Fibroblast of lung (primary cell): ENCODE measurements at regions not wholly inside any gene's neighbourhood (a gene's known extent, or its start where the extent isn't known, plus 50 kb on each side); places are given as distances from the start of the nearest gene placed in this dataset.

Source experiments
- DNase-seq, 2 donors: peaks; one replicate each; pipeline versions ENCODE4 v3.0.0 to v3.0.0-alpha.2; 2010; ENCODE audit warnings: low read depth in 2 of 2
- H2AFZ ChIP-seq: 2 replicates; pipeline ENCODE4 v1.5.1; 2012; ENCODE audit warnings: low read length, control low read depth, inconsistent platforms
- H3K27ac ChIP-seq: 2 replicates; pipeline ENCODE4 v1.5.1; 2011; ENCODE audit warnings: low read length, control low read depth; ENCODE audit not compliant: insufficient read depth
- H3K27me3 ChIP-seq: 2 replicates; pipeline ENCODE4 v1.5.1; 2011; ENCODE audit warnings: mild to moderate bottlenecking, low read length; ENCODE audit not compliant: control insufficient read depth, insufficient read depth
- H3K36me3 ChIP-seq: 2 replicates; pipeline ENCODE4 v1.5.1; 2011; ENCODE audit warnings: low read length; ENCODE audit not compliant: control insufficient read depth, insufficient read depth
- H3K4me1 ChIP-seq: 2 replicates; pipeline ENCODE4 v1.5.1; 2011; ENCODE audit warnings: low read length; ENCODE audit not compliant: control insufficient read depth, insufficient read depth; ENCODE audit errors: extremely low read depth
- H3K4me2 ChIP-seq: 2 replicates; pipeline ENCODE4 v1.5.1; 2011; ENCODE audit warnings: low read length, control low read depth; ENCODE audit not compliant: insufficient read depth; ENCODE audit errors: extremely low read depth
- H3K4me3 ChIP-seq, 4 experiments: fragments of 200-600 bp in 1 of 4; sonication (generic) in 1 of 4; replicated peaks in 1 of 4; 2 replicates each; pipeline ENCODE4 v1.5.1; 2011 to 2016; ENCODE audit warnings: low read length in 4 of 4, low read depth in 3 of 4, mild to moderate bottlenecking in 3 of 4, control low read depth in 2 of 4, inconsistent platforms in 1 of 4, mixed read lengths in 1 of 4; ENCODE audit not compliant: insufficient read depth in 1 of 4; ENCODE audit errors: control extremely low read depth in 1 of 4
- H3K79me2 ChIP-seq: 2 replicates; pipeline ENCODE4 v1.5.1; 2012; ENCODE audit warnings: mild to moderate bottlenecking, low read length, inconsistent platforms; ENCODE audit not compliant: control insufficient read depth, insufficient read depth
- H3K9ac ChIP-seq: 2 replicates; pipeline ENCODE4 v1.5.1; 2011; ENCODE audit warnings: mild to moderate bottlenecking, low read length, control low read depth; ENCODE audit not compliant: insufficient read depth
- H3K9me3 ChIP-seq: 2 replicates; pipeline ENCODE4 v1.5.1; 2012; ENCODE audit warnings: low read depth, low read length; ENCODE audit not compliant: control insufficient read depth, insufficient read depth
- H4K20me1 ChIP-seq: 2 replicates; pipeline ENCODE4 v1.5.1; 2011; ENCODE audit warnings: low read length; ENCODE audit not compliant: control insufficient read depth, insufficient read depth; ENCODE audit errors: extremely low read depth
- EZH2 ChIP-seq: IDR thresholded peaks from 2 replicates; pipeline ENCODE4 v1.5.1; 2012; ENCODE audit warnings: low read length, control low read depth, mild to moderate bottlenecking; ENCODE audit errors: missing control alignments
- TF ChIP-seq, protein P1 (sequence below), 2 donors: IDR thresholded peaks in 1 of 2; conservative IDR thresholded peaks in 1 of 2; 1 replicate in 1 of 2; 2 replicates in 1 of 2; pipeline ENCODE4 v1.5.1; 2011 to 2012; ENCODE audit warnings: low read length in 2 of 2, control low read depth in 1 of 2, inconsistent platforms in 1 of 2, low read depth in 1 of 2, mild to moderate bottlenecking in 1 of 2

DNA sequence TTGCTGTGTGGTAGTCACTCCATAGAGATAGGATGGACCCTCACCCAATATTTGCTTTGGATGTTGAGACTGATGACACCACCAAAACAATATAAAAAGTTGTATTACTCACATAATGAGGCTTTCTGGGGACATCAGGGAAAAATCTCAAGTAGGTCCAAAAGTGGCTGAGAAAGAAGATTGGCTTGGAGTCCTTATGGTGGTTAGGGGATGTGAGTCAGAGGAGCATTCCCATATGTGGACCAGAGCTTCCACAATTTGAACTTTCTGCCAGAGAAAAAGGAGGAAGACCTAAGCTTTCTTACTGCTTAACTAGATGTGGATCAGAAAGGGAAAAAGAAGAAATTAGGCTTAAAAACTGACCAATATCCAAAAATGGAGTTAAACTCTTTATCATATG, 460.5 kb downstream of the SH3BGRL start:
- TF ChIP-seq EZH2 = no peak
- TF ChIP-seq, protein P1, sequence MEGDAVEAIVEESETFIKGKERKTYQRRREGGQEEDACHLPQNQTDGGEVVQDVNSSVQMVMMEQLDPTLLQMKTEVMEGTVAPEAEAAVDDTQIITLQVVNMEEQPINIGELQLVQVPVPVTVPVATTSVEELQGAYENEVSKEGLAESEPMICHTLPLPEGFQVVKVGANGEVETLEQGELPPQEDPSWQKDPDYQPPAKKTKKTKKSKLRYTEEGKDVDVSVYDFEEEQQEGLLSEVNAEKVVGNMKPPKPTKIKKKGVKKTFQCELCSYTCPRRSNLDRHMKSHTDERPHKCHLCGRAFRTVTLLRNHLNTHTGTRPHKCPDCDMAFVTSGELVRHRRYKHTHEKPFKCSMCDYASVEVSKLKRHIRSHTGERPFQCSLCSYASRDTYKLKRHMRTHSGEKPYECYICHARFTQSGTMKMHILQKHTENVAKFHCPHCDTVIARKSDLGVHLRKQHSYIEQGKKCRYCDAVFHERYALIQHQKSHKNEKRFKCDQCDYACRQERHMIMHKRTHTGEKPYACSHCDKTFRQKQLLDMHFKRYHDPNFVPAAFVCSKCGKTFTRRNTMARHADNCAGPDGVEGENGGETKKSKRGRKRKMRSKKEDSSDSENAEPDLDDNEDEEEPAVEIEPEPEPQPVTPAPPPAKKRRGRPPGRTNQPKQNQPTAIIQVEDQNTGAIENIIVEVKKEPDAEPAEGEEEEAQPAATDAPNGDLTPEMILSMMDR (conservative IDR thresholded peaks at IDR 0.05 in 1 of 2, IDR thresholded peaks at IDR 0.05 in 1 of 2; ENCODE audit: low read depth in 1 of 2, low read length in 2 of 2) = no peak
- Histone ChIP-seq H3K27ac (no peak overlapping the region), H3K9ac (no peak overlapping the region), H4K20me1 (no peaks in the 10 kb centered on the region), H3K27me3 (no peaks in the 10 kb centered on the region), H3K36me3 (no peaks in the 10 kb centered on the region), H3K79me2 (no peaks in the 10 kb centered on the region), H3K4me1 (no peaks in the 10 kb centered on the region), H2AFZ (no peak overlapping the region), H3K4me2 (no peak overlapping the region), H3K4me3 (no peak overlapping the region), H3K9me3 (no peaks in the 10 kb centered on the region)
- DNase-seq = peak in 1 of 2 donors; percentile 45

DNA sequence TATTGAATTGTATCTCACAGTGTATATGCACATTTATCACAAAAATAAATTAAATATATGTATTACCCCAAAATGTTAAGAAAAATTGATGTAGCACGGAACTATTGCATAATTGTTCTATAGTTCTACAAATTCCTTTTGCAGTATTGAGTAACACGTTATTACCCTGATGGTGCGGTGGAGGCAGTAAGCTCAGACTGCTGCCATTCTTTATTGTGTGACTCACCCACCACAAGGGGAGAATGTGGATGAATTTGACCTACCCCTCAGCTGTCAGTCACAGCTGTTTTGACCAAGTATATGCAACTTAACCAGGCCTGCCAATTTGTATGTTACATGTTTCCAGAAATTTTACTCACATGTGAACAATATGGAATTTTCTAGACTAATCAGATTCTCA, 506.6 kb downstream of the SH3BGRL start:
- Histone ChIP-seq H3K4me3 (no peak overlapping the region), H2AFZ (no peak overlapping the region), H3K9me3 (no peaks in the 10 kb centered on the region), H3K27me3 (no peaks in the 10 kb centered on the region), H4K20me1 (no peaks in the 10 kb centered on the region), H3K79me2 (no peaks in the 10 kb centered on the region), H3K4me1 (no peaks in the 10 kb centered on the region), H3K4me2 (no peak overlapping the region), H3K9ac (no peak overlapping the region), H3K36me3 (no peaks in the 10 kb centered on the region), H3K27ac (no peak overlapping the region)
- no peak for TF ChIP-seq EZH2
- TF ChIP-seq, protein P1 (conservative IDR thresholded peaks at IDR 0.05 in 1 of 2, IDR thresholded peaks at IDR 0.05 in 1 of 2; ENCODE audit: low read depth in 1 of 2, low read length in 2 of 2) = no peak
- peak in 1 of 2 donors; percentile 37 for DNase-seq

DNA sequence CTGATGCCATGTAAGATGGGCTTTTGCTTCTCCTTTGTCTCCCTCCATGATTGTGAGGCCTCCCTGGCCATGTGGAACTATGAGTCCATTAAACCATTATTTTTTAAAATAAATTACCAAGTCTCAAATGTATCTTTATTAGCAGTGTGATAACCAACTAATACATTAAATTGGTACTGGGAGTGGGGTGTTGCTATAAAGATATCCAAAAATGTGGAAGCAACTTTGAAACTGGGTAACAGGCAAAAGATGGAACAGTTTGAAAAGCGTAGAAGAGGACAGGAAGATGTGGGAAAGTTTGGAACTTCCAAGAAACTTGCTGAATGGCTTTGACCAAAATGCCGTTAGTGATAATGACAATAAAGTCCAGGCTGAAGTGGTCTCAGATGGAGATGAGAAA, 526.7 kb downstream of the SH3BGRL start:
- TF ChIP-seq, protein P1 (conservative IDR thresholded peaks at IDR 0.05 in 1 of 2, IDR thresholded peaks at IDR 0.05 in 1 of 2; ENCODE audit: low read depth in 1 of 2, low read length in 2 of 2) = no peak
- TF ChIP-seq EZH2 = no peak
- H2AFZ ChIP-seq = no peak overlapping the region
- no peaks in the 10 kb centered on the region for H3K27me3 ChIP-seq
- H3K4me2 ChIP-seq = no peak overlapping the region
- no peaks in the 10 kb centered on the region for H3K4me1 ChIP-seq
- no peaks in the 10 kb centered on the region for H3K36me3 ChIP-seq
- no peaks in the 10 kb centered on the region for H3K9me3 ChIP-seq
- no peaks in the 10 kb centered on the region for H4K20me1 ChIP-seq
- no peak overlapping the region for H3K27ac ChIP-seq
- H3K9ac ChIP-seq = no peak overlapping the region
- DNase-seq = no peak
- H3K4me3 ChIP-seq = no peak overlapping the region
- no peaks in the 10 kb centered on the region for H3K79me2 ChIP-seq
